RWPE2 (cell line): ENCODE measurements at regions not wholly inside any gene's neighbourhood (a gene's known extent, or its start where the extent isn't known, plus 50 kb on each side); places are given as distances from the start of the nearest gene placed in this dataset.

Experiments
- ATAC-seq: fragments of 200-7000 bp; cut with Tn5 transposase; 3 replicates; pipeline ENCODE4 v1.9.1; 2021; ENCODE audit warnings: low read depth
- DNase-seq: peaks from one replicate; pipeline ENCODE4 v3.0.0-alpha.2; 2020; ENCODE audit warnings: low spot score
- H3K27ac ChIP-seq: fragments of 450-650 bp; 2 replicates; pipeline ENCODE4 v1.5.1; 2017; ENCODE audit warnings: mild to moderate bottlenecking; ENCODE audit not compliant: poor library complexity, severe bottlenecking
- H3K27me3 ChIP-seq: fragments of 250-450 bp; sonication (Bioruptor Pico); 2 replicates; pipeline ENCODE4 v1.5.1; 2021; ENCODE audit warnings: mild to moderate bottlenecking, moderate library complexity; ENCODE audit not compliant: insufficient read depth, poor library complexity, severe bottlenecking
- H3K36me3 ChIP-seq: fragments of 250-450 bp; sonication (Bioruptor Pico); 2 replicates; pipeline ENCODE4 v1.5.1; 2020; ENCODE audit warnings: low read depth, mild to moderate bottlenecking, moderate library complexity
- H3K4me1 ChIP-seq: fragments of 250-450 bp; sonication (Bioruptor Pico); 2 replicates; pipeline ENCODE4 v1.5.1; 2021; ENCODE audit warnings: mild to moderate bottlenecking, moderate library complexity; ENCODE audit not compliant: insufficient read depth, poor library complexity, severe bottlenecking
- H3K4me3 ChIP-seq: fragments of 250-450 bp; sonication (Bioruptor Pico); 2 replicates; pipeline ENCODE4 v1.5.1; 2021; ENCODE audit warnings: mild to moderate bottlenecking, moderate library complexity; ENCODE audit not compliant: severe bottlenecking
- H3K9me3 ChIP-seq: fragments of 250-450 bp; sonication (Bioruptor Pico); 2 replicates; pipeline ENCODE4 v1.5.1; 2021; ENCODE audit warnings: mild to moderate bottlenecking, moderate library complexity; ENCODE audit not compliant: severe bottlenecking
- CTCF ChIP-seq: fragments of 450-650 bp; IDR thresholded peaks from one replicate; pipeline ENCODE4 v1.5.1; 2017; ENCODE audit warnings: mild to moderate bottlenecking, moderate library complexity; ENCODE audit not compliant: poor library complexity, severe bottlenecking

DNA sequence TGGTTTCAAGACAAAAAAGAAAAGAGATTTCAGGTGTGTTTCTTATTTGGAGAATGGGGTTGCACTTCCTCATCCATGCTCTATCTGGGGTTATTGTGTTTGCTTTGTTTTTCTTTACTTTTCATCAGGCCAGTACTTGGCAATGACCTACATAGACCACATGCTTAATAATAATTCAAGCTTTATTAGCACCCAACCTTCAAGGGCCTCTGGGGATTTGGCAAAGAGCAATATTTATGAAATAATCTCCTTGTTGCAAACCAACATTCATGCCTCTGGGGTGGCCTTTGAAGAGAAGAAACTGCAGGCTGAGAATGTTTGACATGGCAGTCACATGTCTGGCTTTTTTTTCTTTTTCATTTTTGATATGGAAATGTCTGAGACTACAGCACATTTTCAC, 68.2 kb upstream of the SNRK start:
- no peaks in the 10 kb centered on the region for H3K9me3 ChIP-seq
- no peak overlapping the region for H3K4me3 ChIP-seq
- H3K27me3 ChIP-seq, result no peaks in the 10 kb centered on the region
- H3K4me1 ChIP-seq, result peaks cover 23% of the 10 kb centered on the region
- ATAC-seq, result no peak
- no peak overlapping the region for H3K27ac ChIP-seq
- DNase-seq, result no peak
- TF ChIP-seq CTCF, result no peak
- no peaks in the 10 kb centered on the region for H3K36me3 ChIP-seq

GRCh38 chr3:43217633-43218032, 68.7 kb upstream of the SNRK start:
- DNase-seq, result no peak
- no peak for ATAC-seq
- Histone ChIP-seq H3K4me1 (peaks cover 25% of the 10 kb centered on the region), H3K9me3 (no peaks in the 10 kb centered on the region), H3K4me3 (no peak overlapping the region), H3K27ac (no peak overlapping the region), H3K27me3 (no peaks in the 10 kb centered on the region), H3K36me3 (no peaks in the 10 kb centered on the region)
- no peak for TF ChIP-seq CTCF

GRCh38 chr3:43217206-43217605, 69.1 kb upstream of the SNRK start:
- Histone ChIP-seq H3K4me1 (peaks cover 25% of the 10 kb centered on the region), H3K36me3 (no peaks in the 10 kb centered on the region), H3K9me3 (no peaks in the 10 kb centered on the region), H3K4me3 (no peak overlapping the region), H3K27me3 (no peaks in the 10 kb centered on the region), H3K27ac (no peak overlapping the region)
- DNase-seq (no peak), ATAC-seq (no peak)
- no peak for TF ChIP-seq CTCF

GRCh38 chr3:43215663-43216275, 70.6 kb upstream of the SNRK start:
- H3K27me3 ChIP-seq, result no peaks in the 10 kb centered on the region
- no peaks in the 10 kb centered on the region for H3K9me3 ChIP-seq
- peak overlapping the region; percentile 30 for H3K27ac ChIP-seq
- no peak for TF ChIP-seq CTCF
- ATAC-seq, result no peak
- peaks cover 25% of the 10 kb centered on the region for H3K4me1 ChIP-seq
- no peaks in the 10 kb centered on the region for H3K36me3 ChIP-seq
- H3K4me3 ChIP-seq, result no peak overlapping the region
- DNase-seq, result no peak

DNA sequence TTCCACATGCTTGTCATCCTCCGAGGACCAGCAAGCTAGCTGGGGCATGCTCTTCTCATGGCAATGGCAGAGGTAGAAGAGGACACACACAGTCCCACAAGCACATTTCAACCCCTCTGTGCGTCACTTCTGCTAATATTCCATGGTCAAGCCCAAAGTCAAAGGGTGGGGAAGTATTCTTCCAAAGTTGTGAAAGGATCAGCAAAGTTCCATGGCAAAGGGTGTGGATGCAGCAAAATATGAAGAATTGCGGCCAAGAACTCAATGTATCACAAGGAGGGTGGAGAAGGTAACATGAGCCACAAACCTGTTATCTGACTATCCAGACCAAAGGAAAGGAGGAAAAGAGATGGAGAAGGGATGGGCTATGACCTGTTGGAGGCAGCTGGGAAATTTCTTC, 71.2 kb upstream of the SNRK start:
- Histone ChIP-seq H3K4me1 (peaks cover 25% of the 10 kb centered on the region), H3K36me3 (no peaks in the 10 kb centered on the region), H3K27me3 (no peaks in the 10 kb centered on the region), H3K4me3 (no peak overlapping the region), H3K27ac (peak overlapping the region; percentile 30), H3K9me3 (no peaks in the 10 kb centered on the region)
- no peak for DNase-seq
- ATAC-seq, result peak; percentile 31; the same call in 2 of the 3 replicates
- no peak for TF ChIP-seq CTCF
